ENCODE measurements at regions not wholly inside any gene's neighbourhood (a gene's known extent, or its start where the extent isn't known, plus 50 kb on each side); places are given as distances from the start of the nearest gene placed in this dataset.

- no peaks in the 10 kb centered on the region for H3K4me1 ChIP-seq
- no peak overlapping the region for H3K27ac ChIP-seq (replicated peaks in 1 of 4)
- no peaks in the 10 kb centered on the region for H3K9me3 ChIP-seq
- H3K4me3 ChIP-seq = no peak overlapping the region
- intact Hi-C loops (cut with DNase I) = no loop called here
- TF ChIP-seq CTCF (IDR thresholded peaks at IDR 0.05) (no peak), EP300 (IDR thresholded peaks at IDR 0.05) (no peak), POLR2A (IDR thresholded peaks at IDR 0.05; ENCODE audit: low read depth) (no peak), POLR2AphosphoS5 (IDR thresholded peaks at IDR 0.05) (no peak)
- no peak for DNase-seq (ENCODE audit: extremely low spot score)
- no peaks in the 10 kb centered on the region for H3K27me3 ChIP-seq
- no peaks in the 10 kb centered on the region for H3K36me3 ChIP-seq
These were observed 87.3 kb upstream of the TET2 start for GRCh38 chr4:105059337-105059736.

- no peaks in the 10 kb centered on the region for H3K4me1 ChIP-seq
- H3K4me3 ChIP-seq = no peak overlapping the region
- 56% methylated on average over 1 of the region's 1 CpG for WGBS
- TF ChIP-seq POLR2A (IDR thresholded peaks at IDR 0.05; ENCODE audit: low read depth) (no peak), EP300 (IDR thresholded peaks at IDR 0.05) (no peak)
- H3K9me3 ChIP-seq = no peaks in the 10 kb centered on the region
- DNase-seq (ENCODE audit: extremely low spot score) = no peak
- H3K27me3 ChIP-seq = no peaks in the 10 kb centered on the region
- H3K27ac ChIP-seq (replicated peaks in 1 of 4) = no peak overlapping the region
- intact Hi-C loops (cut with DNase I) = no loop called here
- no peaks in the 10 kb centered on the region for H3K36me3 ChIP-seq
These were observed 86.0 kb upstream of the TET2 start for GRCh38 chr4:105060628-105061027.

GRCh38 chr4:105061136-105061696 lies 85.5 kb upstream of the TET2 start:
- intact Hi-C loops (cut with DNase I) = no loop called here
- TF ChIP-seq CTCF (IDR thresholded peaks at IDR 0.05) = no peak
- no peak for TF ChIP-seq POLR2A (IDR thresholded peaks at IDR 0.05; ENCODE audit: low read depth)
- TF ChIP-seq EP300 (IDR thresholded peaks at IDR 0.05) = no peak
- TF ChIP-seq POLR2AphosphoS5 (IDR thresholded peaks at IDR 0.05) = no peak
- 34% methylated on average over 5 of the region's 5 CpGs for WGBS

GRCh38 chr4:105061731-105062130 lies 84.9 kb upstream of the TET2 start:
- no peaks in the 10 kb centered on the region for H3K4me1 ChIP-seq
- TF ChIP-seq EP300 (IDR thresholded peaks at IDR 0.05) = no peak
- TF ChIP-seq CTCF (IDR thresholded peaks at IDR 0.05) = no peak
- no peak for TF ChIP-seq POLR2A (IDR thresholded peaks at IDR 0.05; ENCODE audit: low read depth)
- no peak for TF ChIP-seq POLR2AphosphoS5 (IDR thresholded peaks at IDR 0.05)
- no peaks in the 10 kb centered on the region for H3K9me3 ChIP-seq
- no peak overlapping the region for H3K27ac ChIP-seq (replicated peaks in 1 of 4)
- intact Hi-C loops (cut with DNase I) = no loop called here
- no peaks in the 10 kb centered on the region for H3K36me3 ChIP-seq
- WGBS = 37% methylated on average over 1 of the region's 1 CpG
- no peaks in the 10 kb centered on the region for H3K27me3 ChIP-seq
- no peak overlapping the region for H3K4me3 ChIP-seq
- DNase-seq (ENCODE audit: extremely low spot score) = no peak

More at GRCh38 chr4:105061136-105061696, 85.5 kb upstream of the TET2 start:
- DNase-seq (ENCODE audit: extremely low spot score) = no peak
- no peaks in the 10 kb centered on the region for H3K4me1 ChIP-seq
- H3K9me3 ChIP-seq = no peaks in the 10 kb centered on the region
- no peaks in the 10 kb centered on the region for H3K36me3 ChIP-seq
- no peak overlapping the region for H3K4me3 ChIP-seq
- no peaks in the 10 kb centered on the region for H3K27me3 ChIP-seq
- no peak overlapping the region for H3K27ac ChIP-seq (replicated peaks in 1 of 4)

GRCh38 chr4:105066401-105066800 lies 80.3 kb upstream of the TET2 start:
- H3K36me3 ChIP-seq = no peaks in the 10 kb centered on the region
- H3K27me3 ChIP-seq = no peaks in the 10 kb centered on the region
- H3K4me3 ChIP-seq = no peak overlapping the region
- no peaks in the 10 kb centered on the region for H3K9me3 ChIP-seq
- intact Hi-C loops (cut with DNase I) = no loop called here
- DNase-seq (ENCODE audit: extremely low spot score) = no peak
- no peak for TF ChIP-seq POLR2AphosphoS5 (IDR thresholded peaks at IDR 0.05)
- no peak for TF ChIP-seq EP300 (IDR thresholded peaks at IDR 0.05)
- no peak overlapping the region for H3K27ac ChIP-seq (replicated peaks in 1 of 4)
- no peaks in the 10 kb centered on the region for H3K4me1 ChIP-seq

GRCh38 chr4:105067431-105067830 lies 79.2 kb upstream of the TET2 start:
- 47% methylated on average over 2 of the region's 2 CpGs for WGBS
- no peaks in the 10 kb centered on the region for H3K27me3 ChIP-seq
- no peak for DNase-seq (ENCODE audit: extremely low spot score)
- no peaks in the 10 kb centered on the region for H3K36me3 ChIP-seq
- no peaks in the 10 kb centered on the region for H3K9me3 ChIP-seq
- H3K4me3 ChIP-seq = no peak overlapping the region
- H3K4me1 ChIP-seq = no peaks in the 10 kb centered on the region
- H3K27ac ChIP-seq (replicated peaks in 1 of 4) = no peak overlapping the region
- intact Hi-C loops (cut with DNase I) = no loop called here
- TF ChIP-seq POLR2AphosphoS5 (IDR thresholded peaks at IDR 0.05) (no peak), CTCF (IDR thresholded peaks at IDR 0.05) (no peak), POLR2A (IDR thresholded peaks at IDR 0.05; ENCODE audit: low read depth) (no peak), EP300 (IDR thresholded peaks at IDR 0.05) (no peak)

All from esophagus muscularis mucosa (tissue), 4 donors.